SK-N-SH (cell line): ENCODE measurements at regions not wholly inside any gene's neighbourhood (a gene's known extent, or its start where the extent isn't known, plus 50 kb on each side); places are given as distances from the start of the nearest gene placed in this dataset.

Experiments used
- EP300 ChIP-seq, 2 experiments: IDR thresholded peaks; 2 replicates each; pipeline versions ENCODE4 v1.4.0 to v1.6.1; 2012; ENCODE audit warnings: borderline replicate concordance in 1 of 2, low read depth in 1 of 2, low read length in 1 of 2
- EZH2phosphoT487 ChIP-seq: fragments of 200-600 bp; sonication (generic); IDR thresholded peaks from 2 replicates; pipeline ENCODE4 v1.6.1; 2017; ENCODE audit warnings: low read depth, mixed run types, mild to moderate bottlenecking, antibody characterized with exemption, moderate library complexity, borderline replicate concordance
- NRF1 ChIP-seq: IDR thresholded peaks from 2 replicates; pipeline ENCODE4 v1.6.1; 2012; ENCODE audit warnings: low read depth, mild to moderate bottlenecking, low read length
- RAD21 ChIP-seq: IDR thresholded peaks from 2 replicates; pipeline ENCODE4 v1.6.1; 2012; ENCODE audit warnings: mild to moderate bottlenecking, low read length
- RFX5 ChIP-seq: IDR thresholded peaks from 2 replicates; pipeline ENCODE4 v1.6.1; 2012; ENCODE audit warnings: mild to moderate bottlenecking, improper control_type of control experiment, low read length
- USF2 ChIP-seq: fragments of 150-350 bp; IDR thresholded peaks from 2 replicates; pipeline ENCODE4 v1.6.1; 2017; ENCODE audit warnings: antibody characterized with exemption, low read length, low read depth, borderline replicate concordance
- YY1 ChIP-seq: IDR thresholded peaks from 2 replicates; pipeline ENCODE4 v1.4.0; 2012; ENCODE audit warnings: low read depth, mild to moderate bottlenecking
- TF ChIP-seq, protein P1 (sequence below): fragments of 200-600 bp; sonication (generic); IDR thresholded peaks from 2 replicates; pipeline ENCODE4 v1.6.1; 2017; ENCODE audit warnings: antibody characterized with exemption, mild to moderate bottlenecking, moderate library complexity
- TF ChIP-seq, protein P2 (sequence below): IDR thresholded peaks from 2 replicates; pipeline ENCODE4 v1.4.0; 2012; ENCODE audit warnings: low read depth, borderline replicate concordance
- TF ChIP-seq, protein P3 (sequence below): IDR thresholded peaks from 2 replicates; pipeline ENCODE4 v1.6.1; 2012; ENCODE audit warnings: mild to moderate bottlenecking, low read depth, low read length, moderate library complexity

- TF ChIP-seq EZH2phosphoT487, result no peak
- TF ChIP-seq NRF1, result no peak
- TF ChIP-seq USF2, result no peak
- no peak for TF ChIP-seq EP300 (IDR thresholded peaks at IDR 0.05; ENCODE audit: borderline replicate concordance in 1 of 2, low read depth in 1 of 2, low read length in 1 of 2)
- TF ChIP-seq, protein P1, sequence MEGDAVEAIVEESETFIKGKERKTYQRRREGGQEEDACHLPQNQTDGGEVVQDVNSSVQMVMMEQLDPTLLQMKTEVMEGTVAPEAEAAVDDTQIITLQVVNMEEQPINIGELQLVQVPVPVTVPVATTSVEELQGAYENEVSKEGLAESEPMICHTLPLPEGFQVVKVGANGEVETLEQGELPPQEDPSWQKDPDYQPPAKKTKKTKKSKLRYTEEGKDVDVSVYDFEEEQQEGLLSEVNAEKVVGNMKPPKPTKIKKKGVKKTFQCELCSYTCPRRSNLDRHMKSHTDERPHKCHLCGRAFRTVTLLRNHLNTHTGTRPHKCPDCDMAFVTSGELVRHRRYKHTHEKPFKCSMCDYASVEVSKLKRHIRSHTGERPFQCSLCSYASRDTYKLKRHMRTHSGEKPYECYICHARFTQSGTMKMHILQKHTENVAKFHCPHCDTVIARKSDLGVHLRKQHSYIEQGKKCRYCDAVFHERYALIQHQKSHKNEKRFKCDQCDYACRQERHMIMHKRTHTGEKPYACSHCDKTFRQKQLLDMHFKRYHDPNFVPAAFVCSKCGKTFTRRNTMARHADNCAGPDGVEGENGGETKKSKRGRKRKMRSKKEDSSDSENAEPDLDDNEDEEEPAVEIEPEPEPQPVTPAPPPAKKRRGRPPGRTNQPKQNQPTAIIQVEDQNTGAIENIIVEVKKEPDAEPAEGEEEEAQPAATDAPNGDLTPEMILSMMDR, result no peak
- TF ChIP-seq YY1, result no peak
- no peak for TF ChIP-seq RFX5
- TF ChIP-seq, protein P2, sequence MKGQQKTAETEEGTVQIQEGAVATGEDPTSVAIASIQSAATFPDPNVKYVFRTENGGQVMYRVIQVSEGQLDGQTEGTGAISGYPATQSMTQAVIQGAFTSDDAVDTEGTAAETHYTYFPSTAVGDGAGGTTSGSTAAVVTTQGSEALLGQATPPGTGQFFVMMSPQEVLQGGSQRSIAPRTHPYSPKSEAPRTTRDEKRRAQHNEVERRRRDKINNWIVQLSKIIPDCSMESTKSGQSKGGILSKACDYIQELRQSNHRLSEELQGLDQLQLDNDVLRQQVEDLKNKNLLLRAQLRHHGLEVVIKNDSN, result no peak
- TF ChIP-seq, protein P3, sequence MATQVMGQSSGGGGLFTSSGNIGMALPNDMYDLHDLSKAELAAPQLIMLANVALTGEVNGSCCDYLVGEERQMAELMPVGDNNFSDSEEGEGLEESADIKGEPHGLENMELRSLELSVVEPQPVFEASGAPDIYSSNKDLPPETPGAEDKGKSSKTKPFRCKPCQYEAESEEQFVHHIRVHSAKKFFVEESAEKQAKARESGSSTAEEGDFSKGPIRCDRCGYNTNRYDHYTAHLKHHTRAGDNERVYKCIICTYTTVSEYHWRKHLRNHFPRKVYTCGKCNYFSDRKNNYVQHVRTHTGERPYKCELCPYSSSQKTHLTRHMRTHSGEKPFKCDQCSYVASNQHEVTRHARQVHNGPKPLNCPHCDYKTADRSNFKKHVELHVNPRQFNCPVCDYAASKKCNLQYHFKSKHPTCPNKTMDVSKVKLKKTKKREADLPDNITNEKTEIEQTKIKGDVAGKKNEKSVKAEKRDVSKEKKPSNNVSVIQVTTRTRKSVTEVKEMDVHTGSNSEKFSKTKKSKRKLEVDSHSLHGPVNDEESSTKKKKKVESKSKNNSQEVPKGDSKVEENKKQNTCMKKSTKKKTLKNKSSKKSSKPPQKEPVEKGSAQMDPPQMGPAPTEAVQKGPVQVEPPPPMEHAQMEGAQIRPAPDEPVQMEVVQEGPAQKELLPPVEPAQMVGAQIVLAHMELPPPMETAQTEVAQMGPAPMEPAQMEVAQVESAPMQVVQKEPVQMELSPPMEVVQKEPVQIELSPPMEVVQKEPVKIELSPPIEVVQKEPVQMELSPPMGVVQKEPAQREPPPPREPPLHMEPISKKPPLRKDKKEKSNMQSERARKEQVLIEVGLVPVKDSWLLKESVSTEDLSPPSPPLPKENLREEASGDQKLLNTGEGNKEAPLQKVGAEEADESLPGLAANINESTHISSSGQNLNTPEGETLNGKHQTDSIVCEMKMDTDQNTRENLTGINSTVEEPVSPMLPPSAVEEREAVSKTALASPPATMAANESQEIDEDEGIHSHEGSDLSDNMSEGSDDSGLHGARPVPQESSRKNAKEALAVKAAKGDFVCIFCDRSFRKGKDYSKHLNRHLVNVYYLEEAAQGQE, result no peak
- no peak for TF ChIP-seq RAD21
These were observed 324.7 kb upstream of the PIK3C3 start for GRCh38 chr18:41630232-41630886.
